Activated CD4-positive, CD25-positive, alpha-beta regulatory T cell treated with anti-CD3 and anti-CD28 coated beads, Interleukin-2, amount 50 U/mL, for 16 hours (primary cell): ENCODE measurements at regions not wholly inside any gene's neighbourhood (a gene's known extent, or its start where the extent isn't known, plus 50 kb on each side); places are given as distances from the start of the nearest gene placed in this dataset.
"Not testable (repeated sequence)": the region's sequence is repeated elsewhere in the genome, so short reads cannot be mapped to it uniquely, and the experiment has no call there.

ENCODE experiments used
- DNase-seq: peaks from one replicate; pipeline ENCODE4 v3.0.0-alpha.2; 2020; ENCODE audit warnings: low read depth, low spot score

- peak; percentile 12 for DNase-seq
Observed at GRCh38 chr20:52312132-52312729, 120.7 kb upstream of the ZFP64 start.

GRCh38 chr20:52311209-52311794 is 119.7 kb upstream of the ZFP64 start:
- no peak for DNase-seq

GRCh38 chr20:52309181-52309580 is 117.6 kb upstream of the ZFP64 start:
- no peak for DNase-seq

GRCh38 chr20:52306477-52306876 is 114.9 kb upstream of the ZFP64 start:
- no peak for DNase-seq

GRCh38 chr20:52305858-52306257 is 114.3 kb upstream of the ZFP64 start:
- no peak for DNase-seq

- DNase-seq: no peak
Observed at GRCh38 chr20:52305024-52305645, 113.6 kb upstream of the ZFP64 start.

- no peak for DNase-seq
Observed at GRCh38 chr20:52303281-52303950, 111.8 kb upstream of the ZFP64 start.

GRCh38 chr20:52302736-52303135 is 111.2 kb upstream of the ZFP64 start:
- no peak for DNase-seq

- DNase-seq: not testable (repeated sequence)
Observed at GRCh38 chr20:52302051-52302450, 110.5 kb upstream of the ZFP64 start.

GRCh38 chr20:52295556-52295955 is 104.0 kb upstream of the ZFP64 start:
- no peak for DNase-seq

GRCh38 chr20:52294106-52294628 is 102.6 kb upstream of the ZFP64 start:
- DNase-seq: no peak

- DNase-seq: no peak
Observed at GRCh38 chr20:52291109-52291508, 99.5 kb upstream of the ZFP64 start.

GRCh38 chr20:52290569-52290968 is 99.0 kb upstream of the ZFP64 start:
- no peak for DNase-seq

- no peak for DNase-seq
Observed at GRCh38 chr20:52289956-52290565, 98.5 kb upstream of the ZFP64 start.

- DNase-seq: no peak
Observed at GRCh38 chr20:52280407-52280806, 88.8 kb upstream of the ZFP64 start.

GRCh38 chr20:52279706-52280105 is 88.1 kb upstream of the ZFP64 start:
- no peak for DNase-seq

- no peak for DNase-seq
Observed at GRCh38 chr20:52275181-52275691, 83.7 kb upstream of the ZFP64 start.

- DNase-seq: no peak
Observed at GRCh38 chr20:52270696-52271095, 79.1 kb upstream of the ZFP64 start.

GRCh38 chr20:52270001-52270606 is 78.5 kb upstream of the ZFP64 start:
- no peak for DNase-seq

- no peak for DNase-seq
Observed at GRCh38 chr20:52269321-52269720, 77.7 kb upstream of the ZFP64 start.

- no peak for DNase-seq
Observed at GRCh38 chr20:52268184-52268749, 76.7 kb upstream of the ZFP64 start.
